GM23248 (cell line): ENCODE measurements at regions not wholly inside any gene's neighbourhood (a gene's known extent, or its start where the extent isn't known, plus 50 kb on each side); places are given as distances from the start of the nearest gene placed in this dataset.

Source experiments
- DNase-seq: peaks from one replicate; pipeline ENCODE4 v3.0.0-alpha.2; 2015
- H2AFZ ChIP-seq: fragments of 200-600 bp; sonication (generic); 2 replicates; pipeline ENCODE4 v1.6.1; 2016; ENCODE audit warnings: antibody characterized with exemption
- H3F3A ChIP-seq: fragments of 200-600 bp; sonication (generic); 2 replicates; pipeline ENCODE4 v1.6.1; 2016; ENCODE audit warnings: mild to moderate bottlenecking, antibody characterized with exemption, mixed run types; ENCODE audit not compliant: insufficient read depth
- H3K27ac ChIP-seq: fragments of 200-600 bp; sonication (generic); 2 replicates; pipeline ENCODE4 v1.5.1; 2016; ENCODE audit warnings: mild to moderate bottlenecking
- H3K27me3 ChIP-seq: fragments of 200-600 bp; sonication (generic); replicated peaks from 2 replicates; pipeline ENCODE4 v1.6.1; 2016; ENCODE audit warnings: mild to moderate bottlenecking; ENCODE audit not compliant: insufficient read depth
- H3K36me3 ChIP-seq: fragments of 200-600 bp; sonication (generic); 2 replicates; pipeline ENCODE4 v1.6.1; 2016; ENCODE audit warnings: low read depth, mild to moderate bottlenecking
- H3K4me1 ChIP-seq: fragments of 200-600 bp; sonication (generic); 2 replicates; pipeline ENCODE4 v1.6.1; 2016; ENCODE audit warnings: mild to moderate bottlenecking; ENCODE audit not compliant: insufficient read depth
- H3K4me2 ChIP-seq: fragments of 200-600 bp; sonication (generic); one replicate; pipeline ENCODE4 v1.6.1; 2016; ENCODE audit warnings: mild to moderate bottlenecking; ENCODE audit not compliant: unreplicated experiment
- H3K4me3 ChIP-seq: fragments of 200-600 bp; sonication (generic); 2 replicates; pipeline ENCODE4 v1.5.1; 2016; ENCODE audit warnings: mild to moderate bottlenecking
- H3K79me2 ChIP-seq: fragments of 200-600 bp; sonication (generic); 2 replicates; pipeline ENCODE4 v1.6.1; 2016; ENCODE audit warnings: mild to moderate bottlenecking; ENCODE audit not compliant: insufficient read depth
- H3K9ac ChIP-seq: fragments of 200-600 bp; sonication (generic); 2 replicates; pipeline ENCODE4 v1.6.1; 2016; ENCODE audit warnings: mild to moderate bottlenecking
- H3K9me2 ChIP-seq: fragments of 200-600 bp; sonication (generic); 2 replicates; pipeline ENCODE4 v1.6.1; 2016; ENCODE audit warnings: mixed run types, mild to moderate bottlenecking, moderate library complexity; ENCODE audit not compliant: insufficient read depth
- H3K9me3 ChIP-seq: fragments of 200-600 bp; sonication (generic); one replicate; pipeline ENCODE4 v1.6.1; 2017; ENCODE audit warnings: low read depth
- H4K20me1 ChIP-seq: fragments of 200-600 bp; sonication (generic); 2 replicates; pipeline ENCODE4 v1.6.0; 2016; ENCODE audit not compliant: insufficient read depth
- EZH2 ChIP-seq: fragments of 200-600 bp; sonication (generic); IDR thresholded peaks from 2 replicates; pipeline ENCODE4 v1.6.1; 2018; ENCODE audit warnings: antibody characterized with exemption, mild to moderate bottlenecking; ENCODE audit not compliant: insufficient read depth, poor library complexity, severe bottlenecking
- EZH2phosphoT487 ChIP-seq: fragments of 200-600 bp; sonication (generic); IDR thresholded peaks from 2 replicates; pipeline ENCODE4 v1.6.1; 2018; ENCODE audit warnings: antibody characterized with exemption, moderate library complexity, mild to moderate bottlenecking, low read depth; ENCODE audit not compliant: insufficient read depth
- WGBS, 2 experiments: methylation state at CpG; one replicate each; pipeline ENCODE4 v1.1.6; 2015 to 2017; ENCODE audit warnings: low lambda C conversion rate in 2 of 2, low coverage in 1 of 2; ENCODE audit errors: missing lambda C conversion rate in 2 of 2; 5-methylcytosine and 5-hydroxymethylcytosine counted together
- in situ Hi-C: fragments of 300-500 bp; cut with MboI; formaldehyde crosslinking; loops from 2 replicates; pipeline ENCODE4 v1.15.0; 2020

- no peaks in the 10 kb centered on the region for H3K4me1 ChIP-seq
- no peaks in the 10 kb centered on the region for H3K27me3 ChIP-seq
- no peaks in the 10 kb centered on the region for H3K36me3 ChIP-seq
- no peaks in the 10 kb centered on the region for H4K20me1 ChIP-seq
- DNase-seq = no peak
- 35 to 44% methylated on average over 4 of the region's 4 CpGs for WGBS, 2 experiments
- in situ Hi-C loops = no loop called here
- no peaks in the 10 kb centered on the region for H3F3A ChIP-seq
- no peak overlapping the region for H3K4me2 ChIP-seq
- no peak for TF ChIP-seq EZH2phosphoT487
- no peak for TF ChIP-seq EZH2
- no peaks in the 10 kb centered on the region for H3K9me3 ChIP-seq
- no peak overlapping the region for H3K9ac ChIP-seq
- H3K4me3 ChIP-seq = no peak overlapping the region
- no peak overlapping the region for H3K27ac ChIP-seq
- H3K9me2 ChIP-seq = no peaks in the 10 kb centered on the region
- H2AFZ ChIP-seq = no peak overlapping the region
- H3K79me2 ChIP-seq = no peaks in the 10 kb centered on the region
Observed at GRCh38 chr4:36573441-36573840, 292.0 kb downstream of the DTHD1 start.

DNA sequence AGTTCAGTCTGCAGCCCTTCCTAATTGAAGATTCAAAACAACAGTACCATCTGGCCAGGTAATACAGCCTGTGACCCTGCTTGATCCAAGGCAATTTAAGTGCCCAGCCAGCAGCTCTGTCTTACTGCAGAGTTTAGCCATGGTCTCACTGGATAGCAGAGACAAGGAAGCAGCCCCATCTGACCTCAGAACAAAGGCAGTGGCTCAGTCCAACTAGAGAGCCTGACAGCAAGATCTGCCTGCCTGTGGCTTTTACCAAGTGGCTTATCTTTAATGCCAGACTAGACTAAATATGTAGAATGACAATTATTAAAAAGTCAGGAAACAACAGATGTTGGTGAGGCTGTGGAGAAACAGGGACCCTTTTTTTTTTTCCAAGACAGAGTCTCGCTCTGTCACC, 293.4 kb downstream of the DTHD1 start:
- H3K9me3 ChIP-seq = no peaks in the 10 kb centered on the region
- H3K9me2 ChIP-seq = no peaks in the 10 kb centered on the region
- H3K4me2 ChIP-seq = no peak overlapping the region
- no peaks in the 10 kb centered on the region for H3K79me2 ChIP-seq
- H3K9ac ChIP-seq = no peak overlapping the region
- no peaks in the 10 kb centered on the region for H4K20me1 ChIP-seq
- H2AFZ ChIP-seq = no peak overlapping the region
- TF ChIP-seq EZH2 (no peak), EZH2phosphoT487 (no peak)
- H3K36me3 ChIP-seq = no peaks in the 10 kb centered on the region
- H3K4me1 ChIP-seq = no peaks in the 10 kb centered on the region
- H3K27me3 ChIP-seq = no peaks in the 10 kb centered on the region
- H3K27ac ChIP-seq = no peak overlapping the region
- H3K4me3 ChIP-seq = no peak overlapping the region
- no peaks in the 10 kb centered on the region for H3F3A ChIP-seq
- in situ Hi-C loops = no loop called here
- no peak for DNase-seq
- WGBS, 2 experiments = 27 to 29% methylated on average over 1 of the region's 1 CpG

DNA sequence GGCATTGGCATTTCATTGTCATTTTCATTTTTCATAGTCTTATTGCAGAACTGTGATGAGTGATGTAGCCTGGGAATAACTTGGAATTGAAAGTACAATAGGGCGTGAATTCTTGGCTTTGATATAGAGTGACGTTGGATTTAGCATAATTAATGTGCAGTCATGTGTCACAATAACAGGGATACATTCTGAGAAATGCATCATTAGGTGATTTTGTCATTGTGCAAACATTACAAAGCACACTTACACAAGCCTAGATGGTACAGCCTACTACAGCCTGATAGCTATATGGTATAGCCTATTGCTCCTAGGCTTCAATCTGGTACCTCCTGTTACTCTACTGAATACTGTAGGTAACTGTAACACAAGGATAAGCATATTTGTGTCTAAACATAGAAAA, 300.8 kb downstream of the DTHD1 start:
- in situ Hi-C loops = no loop called here
- DNase-seq = no peak
- Histone ChIP-seq H3F3A (no peaks in the 10 kb centered on the region), H3K9ac (no peak overlapping the region), H3K9me3 (no peaks in the 10 kb centered on the region), H4K20me1 (no peaks in the 10 kb centered on the region), H3K27me3 (no peaks in the 10 kb centered on the region), H3K79me2 (no peaks in the 10 kb centered on the region), H3K4me2 (no peak overlapping the region), H2AFZ (no peak overlapping the region), H3K4me3 (no peak overlapping the region), H3K9me2 (no peaks in the 10 kb centered on the region), H3K4me1 (no peaks in the 10 kb centered on the region), H3K27ac (no peak overlapping the region), H3K36me3 (no peaks in the 10 kb centered on the region)
- 37 to 50% methylated on average over 2 of the region's 2 CpGs for WGBS, 2 experiments
- no peak for TF ChIP-seq EZH2
- TF ChIP-seq EZH2phosphoT487 = no peak

- no peak overlapping the region for H3K27ac ChIP-seq
- no peaks in the 10 kb centered on the region for H3F3A ChIP-seq
- H3K79me2 ChIP-seq = no peaks in the 10 kb centered on the region
- WGBS, 2 experiments = 45 to 46% methylated on average over 2 of the region's 2 CpGs
- H3K9ac ChIP-seq = no peak overlapping the region
- no peak overlapping the region for H3K4me3 ChIP-seq
- in situ Hi-C loops = no loop called here
- H3K9me2 ChIP-seq = no peaks in the 10 kb centered on the region
- no peaks in the 10 kb centered on the region for H3K36me3 ChIP-seq
- no peaks in the 10 kb centered on the region for H3K4me1 ChIP-seq
- no peak overlapping the region for H2AFZ ChIP-seq
- no peak overlapping the region for H3K4me2 ChIP-seq
- TF ChIP-seq EZH2 (no peak), EZH2phosphoT487 (no peak)
- no peaks in the 10 kb centered on the region for H3K9me3 ChIP-seq
- no peaks in the 10 kb centered on the region for H3K27me3 ChIP-seq
- no peak for DNase-seq
- no peaks in the 10 kb centered on the region for H4K20me1 ChIP-seq
Observed at GRCh38 chr4:36587909-36588472, 306.6 kb downstream of the DTHD1 start.

GRCh38 chr4:36590343-36590742, 308.9 kb downstream of the DTHD1 start:
- no peak for DNase-seq
- Histone ChIP-seq H3K36me3 (no peaks in the 10 kb centered on the region), H3K27ac (no peak overlapping the region), H3K9me2 (no peaks in the 10 kb centered on the region), H3K9me3 (no peaks in the 10 kb centered on the region), H4K20me1 (no peaks in the 10 kb centered on the region), H3F3A (no peaks in the 10 kb centered on the region), H3K4me1 (no peaks in the 10 kb centered on the region), H3K9ac (no peak overlapping the region), H3K79me2 (no peaks in the 10 kb centered on the region), H2AFZ (no peak overlapping the region), H3K4me3 (no peak overlapping the region), H3K27me3 (no peaks in the 10 kb centered on the region), H3K4me2 (no peak overlapping the region)
- no peak for TF ChIP-seq EZH2
- no peak for TF ChIP-seq EZH2phosphoT487
- in situ Hi-C loops = no loop called here
